Naive thymus-derived CD4-positive, alpha-beta T cell (primary cell): ENCODE measurements at regions not wholly inside any gene's neighbourhood (a gene's known extent, or its start where the extent isn't known, plus 50 kb on each side); places are given as distances from the start of the nearest gene placed in this dataset.

Experiments used
- ATAC-seq: fragments of 150-1000 bp; cut with Tn5 transposase; 2 replicates; pipeline ENCODE4 v1.10.0; 2021; ENCODE audit warnings: mild to moderate bottlenecking, moderate library complexity
- CTCF ChIA-PET: fragments of 350-600 bp; sonication (Branson Sonifier 250); formaldehyde crosslinking; loops from one replicate; lab custom pipeline; 2021; ENCODE audit warnings: antibody characterized with exemption; lab: Charles Lee
- POLR2A ChIA-PET: fragments of 350-600 bp; sonication (Branson Sonifier 250); formaldehyde crosslinking; loops from one replicate; lab custom pipeline; 2021; ENCODE audit warnings: antibody characterized with exemption, inconsistent platforms; lab: Charles Lee
- DNase-seq, 9 donors: peaks; one replicate each; pipeline versions ENCODE4 v3.0.0 to v3.0.0-alpha.2; 2020 to 2022; ENCODE audit warnings: mixed read lengths in 1 of 9
- H3K27ac ChIP-seq: one replicate; pipeline ENCODE4 v1.7.0; 2013; ENCODE audit warnings: mild to moderate bottlenecking, low read depth, low read length, moderate library complexity
- H3K27me3 ChIP-seq, 2 donors: one replicate each; pipeline ENCODE4 v1.7.0; 2013; ENCODE audit warnings: low read length in 2 of 2, mild to moderate bottlenecking in 2 of 2, moderate library complexity in 2 of 2; ENCODE audit not compliant: control insufficient read depth in 2 of 2, insufficient read depth in 2 of 2
- H3K36me3 ChIP-seq, 3 experiments: 1 replicate in 2 of 3; 2 replicates in 1 of 3; pipeline ENCODE4 v1.7.0; 2013; ENCODE audit warnings: low read length in 3 of 3, mild to moderate bottlenecking in 3 of 3, moderate library complexity in 1 of 3; ENCODE audit not compliant: insufficient read depth in 3 of 3, control insufficient read depth in 2 of 3
- H3K4me1 ChIP-seq, 2 donors: one replicate each; pipeline ENCODE4 v1.7.0; 2013; ENCODE audit warnings: low read length in 2 of 2, mild to moderate bottlenecking in 2 of 2, moderate library complexity in 1 of 2; ENCODE audit not compliant: control insufficient read depth in 2 of 2, insufficient read depth in 2 of 2
- H3K4me3 ChIP-seq: 2 replicates; pipeline ENCODE4 v1.7.0; 2013; ENCODE audit warnings: mild to moderate bottlenecking, low read length
- H3K9me3 ChIP-seq, 3 experiments: 1 replicate in 2 of 3; 2 replicates in 1 of 3; pipeline ENCODE4 v1.7.0; 2013; ENCODE audit warnings: low read length in 3 of 3; ENCODE audit not compliant: control insufficient read depth in 2 of 3
- H3K27ac Mint-ChIP-seq, 9 donors: one replicate each; pipeline ENCODE4 v1.8.0; 2020 to 2022; ENCODE audit warnings: mixed read lengths in 9 of 9, mild to moderate bottlenecking in 8 of 9, moderate library complexity in 5 of 9, inconsistent platforms in 2 of 9
- H3K27me3 Mint-ChIP-seq, 5 donors: one replicate each; pipeline ENCODE4 v1.8.0; 2021 to 2022; ENCODE audit warnings: mixed read lengths in 5 of 5, mild to moderate bottlenecking in 1 of 5
- H3K36me3 Mint-ChIP-seq, 5 donors: one replicate each; pipeline ENCODE4 v1.8.0; 2020 to 2022; ENCODE audit warnings: mixed read lengths in 5 of 5, mild to moderate bottlenecking in 3 of 5, inconsistent platforms in 1 of 5
- H3K4me1 Mint-ChIP-seq, 7 donors: one replicate each; pipeline ENCODE4 v1.8.0; 2020 to 2022; ENCODE audit warnings: mixed read lengths in 7 of 7, mild to moderate bottlenecking in 3 of 7, inconsistent platforms in 1 of 7
- H3K4me3 Mint-ChIP-seq, 10 donors: one replicate each; pipeline ENCODE4 v1.8.0; 2020 to 2022; ENCODE audit warnings: mild to moderate bottlenecking in 10 of 10, mixed read lengths in 10 of 10, moderate library complexity in 6 of 10, inconsistent platforms in 2 of 10
- H3K9me3 Mint-ChIP-seq, 11 donors: one replicate each; pipeline ENCODE4 v1.8.0; 2020 to 2022; ENCODE audit warnings: mixed read lengths in 11 of 11, mild to moderate bottlenecking in 4 of 11, inconsistent platforms in 1 of 11, moderate library complexity in 1 of 11
- intact Hi-C, 2 donors: fragments of 100-400 bp; cut with micrococcal nuclease; formaldehyde crosslinking; loops; one replicate each; pipeline ENCODE4 v1.15.1; 2023

DNA sequence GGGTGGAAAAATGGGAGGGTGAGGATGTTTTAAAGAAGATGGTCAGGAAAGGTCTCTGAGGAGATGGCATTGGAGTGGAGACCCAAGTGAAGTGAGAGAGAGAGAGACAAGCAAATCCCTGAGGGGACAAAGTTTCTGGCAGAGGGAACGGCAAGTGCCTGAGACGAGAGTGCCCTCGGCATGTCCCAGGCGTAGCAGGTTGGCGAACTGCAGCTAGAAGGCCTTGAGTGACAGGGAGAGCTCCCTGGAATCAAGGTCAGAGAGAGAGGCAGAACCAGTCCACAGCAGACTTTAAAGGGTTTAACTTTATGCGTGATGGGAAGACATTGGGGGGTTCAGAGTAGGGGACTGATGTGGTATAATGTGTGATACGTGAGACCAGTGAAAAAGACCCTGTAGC is 150.2 kb upstream of the HAND2 start:
- Histone ChIP-seq H3K9me3 (no peaks in the 10 kb centered on the region), H3K27me3 (no peaks in the 10 kb centered on the region), H3K4me1 (no peaks in the 10 kb centered on the region), H3K27ac (no peak overlapping the region), H3K4me3 (no peak overlapping the region), H3K36me3 (no peaks in the 10 kb centered on the region)
- H3K36me3 Mint-ChIP-seq = peaks cover 0 to 5% (median 0%) of the 10 kb centered on the region in 5 donors
- H3K27ac Mint-ChIP-seq = no peak overlapping the region
- H3K4me3 Mint-ChIP-seq = no peak overlapping the region
- H3K9me3 Mint-ChIP-seq = peaks cover 0 to 12% (median 0%) of the 10 kb centered on the region in 11 donors
- POLR2A ChIA-PET = no interaction called here
- CTCF ChIA-PET = no interaction called here
- ATAC-seq = no peak
- peaks cover 0 to 19% (median 16%) of the 10 kb centered on the region in 5 donors for H3K27me3 Mint-ChIP-seq
- no peak for DNase-seq
- intact Hi-C loops = no loop called here
- H3K4me1 Mint-ChIP-seq = no peaks in the 10 kb centered on the region

DNA sequence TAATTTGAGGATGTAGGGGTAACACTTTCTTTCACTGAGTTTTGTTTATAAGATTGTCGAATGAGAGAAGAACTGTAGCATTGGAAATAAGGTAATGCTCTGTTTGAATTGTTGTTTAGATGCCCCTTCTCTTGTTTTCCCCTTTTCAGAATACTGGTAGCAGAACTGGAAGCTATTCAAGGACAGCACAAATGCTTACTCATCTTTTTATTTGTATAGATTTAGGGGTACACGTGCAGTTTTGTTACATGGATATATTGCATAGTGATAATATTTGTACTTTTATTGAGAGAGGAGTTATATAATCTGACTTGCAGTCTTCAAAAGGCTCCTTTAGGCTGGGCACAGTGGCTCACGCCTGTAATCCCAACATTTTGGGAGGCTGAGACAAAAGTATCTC is 145.4 kb upstream of the HAND2 start:
- Mint-ChIP-seq H3K27me3 (peaks cover 0 to 18% (median 10%) of the 10 kb centered on the region in 5 donors), H3K9me3 (peaks cover 0 to 12% (median 2%) of the 10 kb centered on the region in 11 donors), H3K36me3 (peaks cover 0 to 5% (median 0%) of the 10 kb centered on the region in 5 donors), H3K4me1 (no peaks in the 10 kb centered on the region), H3K4me3 (no peak overlapping the region), H3K27ac (no peak overlapping the region)
- CTCF ChIA-PET = no interaction called here
- ATAC-seq (no peak), DNase-seq (no peak)
- Histone ChIP-seq H3K27ac (no peak overlapping the region), H3K4me3 (no peak overlapping the region), H3K9me3 (no peaks in the 10 kb centered on the region), H3K27me3 (no peaks in the 10 kb centered on the region), H3K36me3 (no peaks in the 10 kb centered on the region), H3K4me1 (no peaks in the 10 kb centered on the region)
- POLR2A ChIA-PET = no interaction called here
- intact Hi-C loops = no loop called here

DNA sequence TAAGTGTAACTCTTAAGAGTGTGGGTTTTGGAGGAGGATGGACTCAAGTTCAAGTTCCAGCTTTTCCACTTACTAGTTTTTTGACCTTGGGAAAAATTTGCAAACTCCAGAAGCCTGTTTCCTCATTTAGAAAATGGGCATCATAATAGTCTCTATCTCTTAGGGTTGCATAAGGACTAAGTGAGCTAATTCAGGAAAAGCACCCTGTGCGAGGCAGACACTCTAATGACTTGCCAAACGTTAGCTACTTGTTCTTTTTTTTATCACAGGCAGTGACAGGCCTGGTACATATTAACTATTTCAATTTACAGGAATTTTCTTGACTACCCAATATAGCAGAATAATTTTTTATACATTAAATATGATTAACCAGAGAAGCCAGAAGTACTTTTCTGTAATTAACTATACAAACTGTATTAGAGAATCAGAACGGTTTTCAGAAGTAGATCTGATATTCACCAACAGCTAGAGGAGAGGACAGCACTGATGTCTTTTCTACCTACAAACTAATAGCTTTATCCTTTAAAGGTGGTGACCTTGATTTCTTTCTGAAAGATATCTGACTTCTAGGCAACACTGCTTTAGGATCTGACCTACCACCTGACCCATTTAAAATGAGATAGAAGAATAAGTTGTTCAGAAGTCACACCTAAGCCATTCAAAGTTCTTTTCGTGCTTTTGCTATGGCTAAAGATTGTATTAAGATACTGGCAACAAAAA is 139.6 kb upstream of the HAND2 start:
- Histone ChIP-seq H3K27ac (no peak overlapping the region), H3K4me1 (no peaks in the 10 kb centered on the region), H3K36me3 (no peaks in the 10 kb centered on the region), H3K4me3 (no peak overlapping the region), H3K27me3 (no peaks in the 10 kb centered on the region), H3K9me3 (no peaks in the 10 kb centered on the region)
- no peaks in the 10 kb centered on the region for H3K36me3 Mint-ChIP-seq
- no peaks in the 10 kb centered on the region for H3K27me3 Mint-ChIP-seq
- intact Hi-C loops = no loop called here
- no peak overlapping the region for H3K4me3 Mint-ChIP-seq
- no peaks in the 10 kb centered on the region for H3K4me1 Mint-ChIP-seq
- H3K9me3 Mint-ChIP-seq = peaks cover 0 to 8% (median 3%) of the 10 kb centered on the region in 11 donors
- ChIA-PET CTCF (no interaction called here), POLR2A (no interaction called here)
- ATAC-seq = no peak
- no peak for DNase-seq
- H3K27ac Mint-ChIP-seq = no peak overlapping the region

DNA sequence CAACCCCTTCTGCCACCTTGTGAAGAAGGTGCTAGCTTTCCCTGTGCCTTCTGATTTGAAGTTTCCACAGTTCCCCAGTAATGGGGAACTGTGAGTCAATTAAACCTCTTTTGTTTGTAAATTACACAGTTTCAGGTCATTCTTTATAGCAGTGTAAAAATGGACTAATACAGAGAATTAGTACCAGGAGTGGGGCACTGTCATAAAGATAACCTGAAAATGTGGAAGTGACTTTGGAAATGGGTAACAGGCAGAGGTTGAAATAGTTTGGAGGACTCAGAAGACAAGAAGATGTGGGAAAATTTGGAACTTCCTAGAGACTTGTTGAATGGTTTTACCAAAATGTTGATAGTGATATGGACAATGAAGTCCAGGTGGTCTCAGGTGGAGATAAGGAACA is 131.0 kb upstream of the HAND2 start:
- no peak overlapping the region for H3K27ac Mint-ChIP-seq
- CTCF ChIA-PET = no interaction called here

DNA sequence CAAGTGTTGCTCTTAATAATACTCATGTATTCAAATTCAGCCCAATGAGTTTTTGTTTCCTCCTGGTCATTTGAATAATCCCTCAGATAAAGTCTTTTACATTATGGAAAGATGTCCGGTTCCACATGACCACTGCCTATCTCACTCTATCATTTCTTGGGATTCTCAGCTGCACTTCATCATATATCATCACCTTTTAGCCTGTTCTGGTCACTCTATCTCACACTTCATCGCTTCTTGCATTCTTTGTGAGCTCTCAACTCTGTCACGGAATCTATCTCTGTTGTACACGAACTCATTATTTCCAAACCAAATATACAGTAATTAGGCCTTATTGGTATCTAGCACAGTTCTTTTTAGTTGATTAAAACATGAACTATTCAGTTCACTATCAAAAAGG is 126.9 kb upstream of the HAND2 start:
- no peak for ATAC-seq
- intact Hi-C loops = no loop called here
- H3K27ac Mint-ChIP-seq = no peak overlapping the region

More for the DNA sequence above, 131.0 kb upstream of the HAND2 start:
- Mint-ChIP-seq H3K27me3 (peaks cover 0 to 8% (median 0%) of the 10 kb centered on the region in 5 donors), H3K4me3 (no peak overlapping the region), H3K4me1 (no peaks in the 10 kb centered on the region), H3K36me3 (no peaks in the 10 kb centered on the region), H3K9me3 (peaks cover 0 to 12% (median 3%) of the 10 kb centered on the region in 11 donors)
- Histone ChIP-seq H3K4me3 (no peak overlapping the region), H3K9me3 (no peaks in the 10 kb centered on the region), H3K36me3 (no peaks in the 10 kb centered on the region), H3K27ac (no peak overlapping the region), H3K4me1 (no peaks in the 10 kb centered on the region), H3K27me3 (no peaks in the 10 kb centered on the region)
- POLR2A ChIA-PET = no interaction called here
- intact Hi-C loops = no loop called here
- no peak for ATAC-seq
- DNase-seq = no peak

GRCh38 chr4:173652283-173652931 is 122.4 kb upstream of the HAND2 start:
- no peak overlapping the region for H3K27ac Mint-ChIP-seq
- no peak overlapping the region for H3K4me3 Mint-ChIP-seq
- DNase-seq (no peak), ATAC-seq (no peak)
- ChIA-PET POLR2A (no interaction called here), CTCF (no interaction called here)
- H3K9me3 ChIP-seq = no peaks in the 10 kb centered on the region
- H3K4me1 Mint-ChIP-seq = no peaks in the 10 kb centered on the region
- peaks cover 0 to 2% (median 0%) of the 10 kb centered on the region in 11 donors for H3K9me3 Mint-ChIP-seq
- intact Hi-C loops = no loop called here
- no peaks in the 10 kb centered on the region for H3K27me3 ChIP-seq
- H3K36me3 ChIP-seq = no peaks in the 10 kb centered on the region
- H3K4me1 ChIP-seq = no peaks in the 10 kb centered on the region
- no peak overlapping the region for H3K27ac ChIP-seq
- no peak overlapping the region for H3K4me3 ChIP-seq
- peaks cover 0 to 8% (median under 1%) of the 10 kb centered on the region in 5 donors for H3K27me3 Mint-ChIP-seq
- no peaks in the 10 kb centered on the region for H3K36me3 Mint-ChIP-seq

More for the DNA sequence above, 126.9 kb upstream of the HAND2 start:
- Histone ChIP-seq H3K27ac (no peak overlapping the region), H3K9me3 (no peaks in the 10 kb centered on the region), H3K27me3 (no peaks in the 10 kb centered on the region), H3K36me3 (no peaks in the 10 kb centered on the region), H3K4me1 (no peaks in the 10 kb centered on the region), H3K4me3 (no peak overlapping the region)
- Mint-ChIP-seq H3K9me3 (peaks cover 0 to 9% (median 3%) of the 10 kb centered on the region in 11 donors), H3K4me1 (no peaks in the 10 kb centered on the region), H3K36me3 (no peaks in the 10 kb centered on the region), H3K4me3 (no peak overlapping the region), H3K27me3 (peaks cover 0 to 11% (median 0%) of the 10 kb centered on the region in 5 donors)
- no peak for DNase-seq
- ChIA-PET POLR2A (no interaction called here), CTCF (no interaction called here)
